ENCODE measurements at regions not wholly inside any gene's neighbourhood (a gene's known extent, or its start where the extent isn't known, plus 50 kb on each side); places are given as distances from the start of the nearest gene placed in this dataset.

DNA sequence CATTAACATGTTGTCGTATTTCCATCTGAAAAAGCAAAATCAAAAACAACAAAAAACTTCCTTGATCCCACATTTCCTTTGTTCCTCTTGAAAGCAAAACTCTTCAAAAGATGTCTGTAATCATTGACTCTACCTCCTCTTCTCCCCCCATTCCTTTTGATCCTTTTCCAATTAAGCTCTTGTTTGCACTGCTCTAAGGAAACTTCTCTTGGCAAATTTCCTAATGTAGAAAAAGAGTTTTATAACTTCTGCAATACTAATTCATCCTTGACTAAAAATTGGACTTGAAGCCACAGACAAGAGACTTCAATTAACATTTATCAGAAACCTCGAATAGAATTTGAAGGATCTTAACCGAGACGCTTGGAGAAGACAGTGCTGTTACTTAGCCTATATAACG lies 317.1 kb upstream of the SEMA3C start:
- no peak for TF ChIP-seq ZNF501 (tag by site-specific recombination; IDR thresholded peaks at IDR 0.05)
- no peak for TF ChIP-seq SALL2 (tag by site-specific recombination; IDR thresholded peaks at IDR 0.05; ENCODE audit: borderline replicate concordance)
- TF ChIP-seq ZNF223 (tag by site-specific recombination; IDR thresholded peaks at IDR 0.05) = no peak
- TF ChIP-seq, protein P1, sequence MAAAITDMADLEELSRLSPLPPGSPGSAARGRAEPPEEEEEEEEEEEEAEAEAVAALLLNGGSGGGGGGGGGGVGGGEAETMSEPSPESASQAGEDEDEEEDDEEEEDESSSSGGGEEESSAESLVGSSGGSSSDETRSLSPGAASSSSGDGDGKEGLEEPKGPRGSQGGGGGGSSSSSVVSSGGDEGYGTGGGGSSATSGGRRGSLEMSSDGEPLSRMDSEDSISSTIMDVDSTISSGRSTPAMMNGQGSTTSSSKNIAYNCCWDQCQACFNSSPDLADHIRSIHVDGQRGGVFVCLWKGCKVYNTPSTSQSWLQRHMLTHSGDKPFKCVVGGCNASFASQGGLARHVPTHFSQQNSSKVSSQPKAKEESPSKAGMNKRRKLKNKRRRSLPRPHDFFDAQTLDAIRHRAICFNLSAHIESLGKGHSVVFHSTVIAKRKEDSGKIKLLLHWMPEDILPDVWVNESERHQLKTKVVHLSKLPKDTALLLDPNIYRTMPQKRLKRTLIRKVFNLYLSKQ (tag by site-specific recombination; IDR thresholded peaks at IDR 0.05; ENCODE audit: borderline replicate concordance) = no peak
- no peak for TF ChIP-seq ZNF23 (tag by site-specific recombination; IDR thresholded peaks at IDR 0.05; ENCODE audit: borderline replicate concordance)
- no peak for TF ChIP-seq ZFP3 (tag by site-specific recombination; IDR thresholded peaks at IDR 0.05; ENCODE audit: low read depth)
- TF ChIP-seq ZNF274 (IDR thresholded peaks at IDR 0.05; ENCODE audit: low read length) = no peak
- no peak for TF ChIP-seq ZNF274 (tag by site-specific recombination; IDR thresholded peaks at IDR 0.05; ENCODE audit: borderline replicate concordance)
- TF ChIP-seq ZNF132 (tag by site-specific recombination; IDR thresholded peaks at IDR 0.05; ENCODE audit: borderline replicate concordance) = no peak
- no peak for TF ChIP-seq ZNF677 (tag by site-specific recombination; IDR thresholded peaks at IDR 0.05)
- TF ChIP-seq ZNF24 (tag by site-specific recombination; IDR thresholded peaks at IDR 0.05) = no peak
- no peak for TF ChIP-seq ZNF621 (tag by site-specific recombination; IDR thresholded peaks at IDR 0.05)
- no peak for TF ChIP-seq ZBTB26 (tag by site-specific recombination; optimal IDR thresholded peaks at IDR 0.05)
- TF ChIP-seq ZNF391 (tag by site-specific recombination; IDR thresholded peaks at IDR 0.05; ENCODE audit: borderline replicate concordance, low read depth) = no peak
- TF ChIP-seq ZNF248 (tag by site-specific recombination; IDR thresholded peaks at IDR 0.05) = no peak
- TF ChIP-seq ZBTB17 (tag by site-specific recombination; IDR thresholded peaks at IDR 0.05) = no peak
- no peak for TF ChIP-seq CTCF (tag by site-specific recombination; IDR thresholded peaks at IDR 0.05)
- TF ChIP-seq, protein P2, sequence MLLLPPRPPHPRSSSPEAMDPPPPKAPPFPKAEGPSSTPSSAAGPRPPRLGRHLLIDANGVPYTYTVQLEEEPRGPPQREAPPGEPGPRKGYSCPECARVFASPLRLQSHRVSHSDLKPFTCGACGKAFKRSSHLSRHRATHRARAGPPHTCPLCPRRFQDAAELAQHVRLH (tag by site-specific recombination; IDR thresholded peaks at IDR 0.05) = no peak
- no peak for TF ChIP-seq GLIS1 (tag by site-specific recombination; IDR thresholded peaks at IDR 0.05)
- no peak for TF ChIP-seq ZNF776 (tag by site-specific recombination; IDR thresholded peaks at IDR 0.05; ENCODE audit: borderline replicate concordance)
- no peak for TF ChIP-seq PRDM6 (tag by site-specific recombination; IDR thresholded peaks at IDR 0.05)
- POLR2A ChIA-PET = no interaction called here
- Histone ChIP-seq H3K9me3 (ENCODE audit: control insufficient read depth, insufficient read depth, low read depth, low read length) (no peaks in the 10 kb centered on the region), H3K4me1 (ENCODE audit: control insufficient read depth, insufficient read depth, low read length) (peaks cover 3% of the 10 kb centered on the region), H3K36me3 (ENCODE audit: control insufficient read depth in 2 of 2, insufficient read depth in 1 of 2, low read length in 2 of 2) (no peaks in the 10 kb centered on the region), H3K27ac (ENCODE audit: extremely low read depth, low read depth, low read length) (no peak overlapping the region), H3K4me3 (ENCODE audit: low read depth, low read length) (no peak overlapping the region)
- CTCF ChIA-PET = no interaction called here
